Sigmoid colon (tissue), 6 donors: ENCODE measurements at regions not wholly inside any gene's neighbourhood (a gene's known extent, or its start where the extent isn't known, plus 50 kb on each side); places are given as distances from the start of the nearest gene placed in this dataset.
A peak's percentile ranks its signal among the peaks of the same experiment; 100 is the strongest.

Experiments used
- DNase-seq: peaks from one replicate; pipeline ENCODE4 v3.0.0-alpha.2; 2019
- H3K27ac ChIP-seq, 4 donors: fragments of 200-600 bp; sonication (generic); one replicate each; pipeline ENCODE4 v1.5.1; 2016 to 2019; ENCODE audit warnings: mild to moderate bottlenecking in 1 of 4
- H3K27me3 ChIP-seq, 3 donors: fragments of 200-600 bp; sonication (generic); one replicate each; pipeline ENCODE4 v1.5.1; 2019; ENCODE audit warnings: mild to moderate bottlenecking in 1 of 3
- H3K36me3 ChIP-seq, 4 donors: fragments of 200-600 bp; sonication (generic); one replicate each; pipeline ENCODE4 v1.5.1; 2016 to 2019
- H3K4me1 ChIP-seq, 4 donors: fragments of 200-600 bp; sonication (generic); one replicate each; pipeline ENCODE4 v1.5.1; 2017 to 2019
- H3K4me3 ChIP-seq, 4 donors: fragments of 200-600 bp; sonication (generic); one replicate each; pipeline ENCODE4 v1.5.1; 2017 to 2019; ENCODE audit warnings: mild to moderate bottlenecking in 2 of 4, moderate library complexity in 1 of 4
- H3K9me3 ChIP-seq, 4 donors: fragments of 200-600 bp in 3 of 4; sonication (generic) in 3 of 4; one replicate each; pipeline versions ENCODE4 v1.5.1 to v1.6.1; 2013 to 2019
- CTCF ChIP-seq, 4 experiments: fragments of 450-650 bp in 3 of 4; fragments of 200-600 bp in 1 of 4; IDR thresholded peaks; one replicate each; pipeline ENCODE4 v1.5.1; 2016 to 2019; ENCODE audit warnings: antibody characterized with exemption in 4 of 4, mild to moderate bottlenecking in 3 of 4, moderate library complexity in 2 of 4
- EP300 ChIP-seq, 4 donors: sonication (generic); formaldehyde crosslinking; IDR thresholded peaks; one replicate each; pipeline ENCODE4 v1.6.1; 2017; ENCODE audit warnings: antibody characterized with exemption in 4 of 4
- POLR2A ChIP-seq, 2 donors: fragments of 450-650 bp; IDR thresholded peaks; one replicate each; pipeline ENCODE4 v1.6.1; 2016; ENCODE audit warnings: antibody characterized with exemption in 2 of 2, mild to moderate bottlenecking in 2 of 2, moderate library complexity in 2 of 2
- POLR2AphosphoS5 ChIP-seq, 4 donors: sonication (generic); formaldehyde crosslinking; IDR thresholded peaks; one replicate each; pipeline ENCODE4 v1.6.1; 2017; ENCODE audit warnings: antibody characterized with exemption in 4 of 4
- WGBS, 2 donors: extraction: QIAGEN DNeasy Blood & Tissue Kit; methylation state at CpG; one replicate each; pipeline ENCODE4 v1.1.7; 2013; 5-methylcytosine and 5-hydroxymethylcytosine counted together
- intact Hi-C: fragments of 100-400 bp; cut with DNase I; formaldehyde crosslinking; loops from one replicate; pipeline ENCODE4 v1.15.1; 2023
- donor health status: healthy with polysubstance abuse.
- donor health status: healthy.

- peak; percentile 26 for DNase-seq
- 87 to 91% methylated on average over 6 of the region's 6 CpGs for WGBS, 2 donors
- H3K27me3 ChIP-seq, result no peaks in the 10 kb centered on the region
- no peak overlapping the region for H3K27ac ChIP-seq
- no peaks in the 10 kb centered on the region for H3K36me3 ChIP-seq
- no peaks in the 10 kb centered on the region for H3K9me3 ChIP-seq
- intact Hi-C loops, result no loop called here
- no peak for TF ChIP-seq CTCF (IDR thresholded peaks at IDR 0.05)
- no peak for TF ChIP-seq EP300 (IDR thresholded peaks at IDR 0.05)
- no peak for TF ChIP-seq POLR2A (IDR thresholded peaks at IDR 0.05)
- TF ChIP-seq POLR2AphosphoS5 (IDR thresholded peaks at IDR 0.05), result no peak
- H3K4me1 ChIP-seq, result peaks cover 0 to 14% (median 10%) of the 10 kb centered on the region in 4 donors
- H3K4me3 ChIP-seq, result no peak overlapping the region
These were observed 102.3 kb upstream of the FRMD1 start for GRCh38 chr6:168181316-168181715.

- WGBS, 2 donors, result 67 to 77% methylated on average over 19 of the region's 19 CpGs
- Histone ChIP-seq H3K27me3 (no peaks in the 10 kb centered on the region), H3K4me3 (no peak overlapping the region), H3K9me3 (no peaks in the 10 kb centered on the region), H3K36me3 (no peaks in the 10 kb centered on the region), H3K27ac (no peak overlapping the region), H3K4me1 (peaks cover 0 to 14% (median 10%) of the 10 kb centered on the region in 4 donors)
- intact Hi-C loops, result no loop called here
- DNase-seq, result peak; percentile 48
- TF ChIP-seq EP300 (IDR thresholded peaks at IDR 0.05), result no peak
- no peak for TF ChIP-seq POLR2AphosphoS5 (IDR thresholded peaks at IDR 0.05)
- TF ChIP-seq CTCF (IDR thresholded peaks at IDR 0.05), result no peak
- no peak for TF ChIP-seq POLR2A (IDR thresholded peaks at IDR 0.05)
These were observed 101.6 kb upstream of the FRMD1 start for GRCh38 chr6:168180548-168181011.

GRCh38 chr6:168179702-168180382, 100.8 kb upstream of the FRMD1 start:
- intact Hi-C loops, result no loop called here
- no peak overlapping the region for H3K4me3 ChIP-seq

GRCh38 chr6:168179133-168179532, 100.1 kb upstream of the FRMD1 start:
- no peaks in the 10 kb centered on the region for H3K27me3 ChIP-seq
- intact Hi-C loops, result no loop called here
- no peak overlapping the region for H3K27ac ChIP-seq
- WGBS, 2 donors, result 91 to 95% methylated on average over 16 of the region's 16 CpGs
- no peaks in the 10 kb centered on the region for H3K9me3 ChIP-seq
- H3K4me3 ChIP-seq, result no peak overlapping the region
- DNase-seq, result peak; percentile 59
- peaks cover 0 to 12% (median 9%) of the 10 kb centered on the region in 4 donors for H3K4me1 ChIP-seq
- TF ChIP-seq POLR2A (IDR thresholded peaks at IDR 0.05) (no peak), POLR2AphosphoS5 (IDR thresholded peaks at IDR 0.05) (no peak), EP300 (IDR thresholded peaks at IDR 0.05) (no peak), CTCF (IDR thresholded peaks at IDR 0.05) (no peak)
- H3K36me3 ChIP-seq, result no peaks in the 10 kb centered on the region

More at GRCh38 chr6:168179702-168180382, 100.8 kb upstream of the FRMD1 start:
- Histone ChIP-seq H3K27me3 (no peaks in the 10 kb centered on the region), H3K9me3 (no peaks in the 10 kb centered on the region), H3K36me3 (no peaks in the 10 kb centered on the region), H3K4me1 (peaks cover 0 to 14% (median 10%) of the 10 kb centered on the region in 4 donors), H3K27ac (no peak overlapping the region)
- no peak for TF ChIP-seq CTCF (IDR thresholded peaks at IDR 0.05)
- TF ChIP-seq EP300 (IDR thresholded peaks at IDR 0.05), result no peak
- no peak for TF ChIP-seq POLR2A (IDR thresholded peaks at IDR 0.05)
- TF ChIP-seq POLR2AphosphoS5 (IDR thresholded peaks at IDR 0.05), result no peak
- WGBS, 2 donors, result 94 to 95% methylated on average over 25 of the region's 25 CpGs
- DNase-seq, result peak; percentile 34
